Jurkat, Clone E6-1 (cell line): ENCODE measurements at regions not wholly inside any gene's neighbourhood (a gene's known extent, or its start where the extent isn't known, plus 50 kb on each side); places are given as distances from the start of the nearest gene placed in this dataset.
"Not testable (repeated sequence)": the region's sequence is repeated elsewhere in the genome, so short reads cannot be mapped to it uniquely, and the experiment has no call there.

Experiments used
- DNase-seq: peaks from one replicate; pipeline ENCODE4 v3.0.0-alpha.2; 2011; ENCODE audit warnings: low read depth, low spot score
- H3K4me3 ChIP-seq: 2 replicates; pipeline ENCODE4 v1.5.1; 2011; ENCODE audit warnings: mild to moderate bottlenecking, low read length, control low read depth, moderate library complexity

- not testable (repeated sequence) for DNase-seq, H3K4me3 ChIP-seq
Measured at GRCh38 chr16:26874318-26874717, 192.4 kb upstream of the C16orf82 start.

- no peak overlapping the region for H3K4me3 ChIP-seq
- DNase-seq: no peak
Measured at GRCh38 chr16:26877421-26877820, 189.3 kb upstream of the C16orf82 start.

GRCh38 chr16:26885674-26886073 is 181.1 kb upstream of the C16orf82 start:
- no peak overlapping the region for H3K4me3 ChIP-seq
- no peak for DNase-seq

- no peak for DNase-seq
- H3K4me3 ChIP-seq: no peak overlapping the region
Measured at GRCh38 chr16:26889740-26890139, 177.0 kb upstream of the C16orf82 start.

GRCh38 chr16:26898200-26898599 is 168.5 kb upstream of the C16orf82 start:
- no peak overlapping the region for H3K4me3 ChIP-seq
- no peak for DNase-seq

GRCh38 chr16:26901196-26901861 is 165.4 kb upstream of the C16orf82 start:
- no peak overlapping the region for H3K4me3 ChIP-seq
- no peak for DNase-seq

- H3K4me3 ChIP-seq: no peak overlapping the region
- no peak for DNase-seq
Measured at GRCh38 chr16:26901983-26902382, 164.7 kb upstream of the C16orf82 start.

GRCh38 chr16:26905336-26905735 is 161.4 kb upstream of the C16orf82 start:
- no peak overlapping the region for H3K4me3 ChIP-seq
- no peak for DNase-seq

- no peak overlapping the region for H3K4me3 ChIP-seq
- no peak for DNase-seq
Measured at GRCh38 chr16:26909623-26910022, 157.1 kb upstream of the C16orf82 start.

GRCh38 chr16:26911436-26911835 is 155.3 kb upstream of the C16orf82 start:
- no peak for DNase-seq

GRCh38 chr16:26913851-26914250 is 152.9 kb upstream of the C16orf82 start:
- H3K4me3 ChIP-seq: no peak overlapping the region
- no peak for DNase-seq

More at GRCh38 chr16:26911436-26911835, 155.3 kb upstream of the C16orf82 start:
- H3K4me3 ChIP-seq: no peak overlapping the region

GRCh38 chr16:26930786-26931581 is 135.7 kb upstream of the C16orf82 start:
- no peak for DNase-seq
- H3K4me3 ChIP-seq: no peak overlapping the region

GRCh38 chr16:26950636-26951035 is 116.1 kb upstream of the C16orf82 start:
- no peak for DNase-seq
- H3K4me3 ChIP-seq: no peak overlapping the region

GRCh38 chr16:26951950-26952349 is 114.8 kb upstream of the C16orf82 start:
- H3K4me3 ChIP-seq: no peak overlapping the region
- no peak for DNase-seq

- no peak overlapping the region for H3K4me3 ChIP-seq
- no peak for DNase-seq
Measured at GRCh38 chr16:26952411-26952810, 114.3 kb upstream of the C16orf82 start.

- H3K4me3 ChIP-seq: no peak overlapping the region
- DNase-seq: no peak
Measured at GRCh38 chr16:26957283-26957859, 109.4 kb upstream of the C16orf82 start.

GRCh38 chr16:26959416-26960009 is 107.2 kb upstream of the C16orf82 start:
- no peak for DNase-seq
- H3K4me3 ChIP-seq: no peak overlapping the region

GRCh38 chr16:26961459-26961858 is 105.3 kb upstream of the C16orf82 start:
- H3K4me3 ChIP-seq: no peak overlapping the region
- no peak for DNase-seq

GRCh38 chr16:26963109-26963508 is 103.6 kb upstream of the C16orf82 start:
- peak; percentile 55 for DNase-seq
- H3K4me3 ChIP-seq: no peak overlapping the region
